Effector memory CD4-positive, alpha-beta T cell (primary cell): ENCODE measurements at regions not wholly inside any gene's neighbourhood (a gene's known extent, or its start where the extent isn't known, plus 50 kb on each side); places are given as distances from the start of the nearest gene placed in this dataset.
"Not testable (repeated sequence)": the region's sequence is repeated elsewhere in the genome, so short reads cannot be mapped to it uniquely, and the experiment has no call there.

Experiments used
- DNase-seq, 3 donors: peaks; one replicate each; pipeline ENCODE4 v3.0.0-alpha.2; 2020
- H3K27ac ChIP-seq: 2 replicates; pipeline ENCODE4 v1.7.0; 2013; ENCODE audit warnings: mild to moderate bottlenecking, low read length, moderate library complexity; ENCODE audit not compliant: insufficient read depth, poor library complexity, severe bottlenecking
- H3K27me3 ChIP-seq: replicated peaks from 2 replicates; pipeline ENCODE4 v1.7.0; 2013; ENCODE audit warnings: mild to moderate bottlenecking, low read length; ENCODE audit not compliant: insufficient read depth, control insufficient read depth, poor library complexity, severe bottlenecking
- H3K36me3 ChIP-seq: 2 replicates; pipeline ENCODE4 v1.7.0; 2013; ENCODE audit warnings: mild to moderate bottlenecking, low read length, moderate library complexity; ENCODE audit not compliant: control insufficient read depth, insufficient read depth
- H3K4me1 ChIP-seq: 2 replicates; pipeline ENCODE4 v1.7.0; 2013; ENCODE audit warnings: low read length, mild to moderate bottlenecking; ENCODE audit not compliant: control insufficient read depth, insufficient read depth, poor library complexity, severe bottlenecking
- H3K4me3 ChIP-seq: 2 replicates; pipeline ENCODE4 v1.7.0; 2013; ENCODE audit warnings: low read length, low read depth, mild to moderate bottlenecking; ENCODE audit not compliant: insufficient read depth, poor library complexity, severe bottlenecking
- H3K9me3 ChIP-seq: 2 replicates; pipeline ENCODE4 v1.7.0; 2013; ENCODE audit warnings: mild to moderate bottlenecking, low read length, moderate library complexity; ENCODE audit not compliant: control insufficient read depth

DNA sequence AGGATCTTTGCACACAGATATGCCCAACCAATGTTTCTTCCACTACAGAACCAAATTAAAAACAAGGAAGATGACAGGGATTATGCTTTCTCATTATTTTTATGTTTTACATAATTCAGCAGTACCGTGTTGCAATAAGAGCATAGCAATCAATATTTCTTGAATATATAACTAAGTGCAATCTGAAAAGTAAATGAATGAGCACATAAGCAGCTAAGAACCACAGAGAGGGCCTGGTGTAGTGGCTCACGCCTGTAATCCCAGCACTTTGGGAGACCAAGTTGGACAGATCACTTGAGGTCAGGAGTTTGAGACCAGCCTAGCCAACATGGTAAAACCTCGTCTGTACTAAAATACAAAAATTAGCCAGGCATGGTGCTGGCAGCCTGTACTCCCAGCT lies 423.7 kb downstream of the MRPL39 start:
- Histone ChIP-seq H3K4me3 (no peak overlapping the region), H3K36me3 (no peaks in the 10 kb centered on the region), H3K27me3 (no peaks in the 10 kb centered on the region), H3K4me1 (no peaks in the 10 kb centered on the region), H3K27ac (no peak overlapping the region), H3K9me3 (no peaks in the 10 kb centered on the region)
- no peak for DNase-seq

DNA sequence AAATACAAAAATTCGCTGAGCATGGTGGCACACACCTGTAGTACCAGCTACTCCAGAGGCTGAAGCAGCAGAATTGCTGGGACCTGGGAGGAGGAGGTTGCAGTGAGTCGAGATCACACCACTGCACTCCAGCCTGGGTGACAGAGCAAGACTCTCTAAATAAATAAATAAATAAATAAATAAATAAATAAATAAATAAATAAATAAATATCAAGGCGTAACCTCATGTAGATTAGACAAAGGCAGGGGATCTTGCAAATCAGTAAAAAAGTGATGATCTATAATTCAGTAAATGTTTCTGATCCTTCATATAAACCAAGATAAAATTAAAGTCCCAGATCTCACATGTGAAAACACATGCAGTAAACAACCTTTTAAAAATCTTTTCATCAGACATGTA lies 425.6 kb downstream of the MRPL39 start:
- H3K4me1 ChIP-seq, H3K36me3 ChIP-seq: not testable (repeated sequence)

DNA sequence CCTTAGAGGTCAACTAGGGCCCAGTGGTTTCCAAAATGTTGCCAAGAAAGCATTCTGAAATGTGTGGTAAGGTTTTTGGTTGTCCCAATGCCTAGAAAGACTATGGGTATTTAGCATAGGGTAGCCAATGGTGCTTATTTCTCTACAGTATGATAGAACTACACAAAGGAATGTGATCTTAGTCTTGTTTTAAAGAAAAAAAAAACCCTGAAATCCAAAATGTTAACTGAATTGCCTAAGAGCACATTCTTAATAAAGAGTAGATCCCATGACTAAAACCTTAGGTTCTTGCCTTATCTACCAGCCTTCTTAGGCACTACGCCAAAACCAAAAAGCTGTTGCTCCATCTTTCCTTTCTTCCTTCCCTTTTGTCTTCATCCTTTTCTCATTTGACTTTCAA lies 428.2 kb downstream of the MRPL39 start:
- no peak overlapping the region for H3K27ac ChIP-seq
- H3K4me3 ChIP-seq, result no peak overlapping the region
- H3K4me1 ChIP-seq, result no peaks in the 10 kb centered on the region
- H3K9me3 ChIP-seq, result no peaks in the 10 kb centered on the region
- no peaks in the 10 kb centered on the region for H3K27me3 ChIP-seq
- DNase-seq, result no peak
- no peaks in the 10 kb centered on the region for H3K36me3 ChIP-seq

More for the DNA sequence above, 425.6 kb downstream of the MRPL39 start:
- DNase-seq, H3K27me3 ChIP-seq, H3K27ac ChIP-seq, H3K4me3 ChIP-seq, H3K9me3 ChIP-seq: not testable (repeated sequence)

DNA sequence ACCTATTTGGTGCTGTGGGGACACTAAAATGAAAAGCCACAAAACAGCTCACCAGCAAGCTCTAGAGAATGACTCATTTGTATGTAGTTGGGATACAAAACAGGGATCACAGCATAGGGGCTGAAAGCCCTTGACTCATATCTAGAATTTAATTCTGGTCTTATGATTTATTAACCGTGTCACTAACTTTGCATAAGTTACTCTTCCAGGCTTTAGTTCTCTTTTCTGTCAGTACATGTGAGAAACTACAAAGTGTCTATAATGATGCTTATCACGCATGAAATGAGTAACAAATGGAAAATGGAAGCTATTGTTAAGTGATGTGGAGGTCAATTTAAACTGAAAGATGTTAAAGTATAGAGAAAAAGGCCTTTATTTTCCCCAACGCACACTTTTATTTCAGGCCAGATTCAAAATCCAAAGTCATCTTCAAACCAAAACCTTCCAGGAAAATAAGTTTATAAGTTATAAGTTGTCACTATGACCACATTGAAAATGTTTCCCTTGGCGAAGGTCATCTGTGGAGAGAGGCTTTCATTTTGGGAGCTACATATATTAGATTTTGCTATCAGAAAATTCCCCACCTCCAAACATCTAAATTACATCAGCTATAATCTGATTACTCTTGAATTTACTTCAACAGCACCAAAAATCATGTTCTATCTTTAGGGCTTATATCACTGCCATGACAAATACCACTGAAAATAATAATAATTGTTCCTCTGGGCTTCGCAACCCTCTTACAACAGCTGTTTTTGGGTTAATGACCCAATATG lies 430.5 kb downstream of the MRPL39 start:
- Histone ChIP-seq H3K27me3 (no peaks in the 10 kb centered on the region), H3K4me1 (no peaks in the 10 kb centered on the region), H3K9me3 (no peaks in the 10 kb centered on the region), H3K4me3 (no peak overlapping the region), H3K27ac (no peak overlapping the region), H3K36me3 (no peaks in the 10 kb centered on the region)
- DNase-seq, result no peak

DNA sequence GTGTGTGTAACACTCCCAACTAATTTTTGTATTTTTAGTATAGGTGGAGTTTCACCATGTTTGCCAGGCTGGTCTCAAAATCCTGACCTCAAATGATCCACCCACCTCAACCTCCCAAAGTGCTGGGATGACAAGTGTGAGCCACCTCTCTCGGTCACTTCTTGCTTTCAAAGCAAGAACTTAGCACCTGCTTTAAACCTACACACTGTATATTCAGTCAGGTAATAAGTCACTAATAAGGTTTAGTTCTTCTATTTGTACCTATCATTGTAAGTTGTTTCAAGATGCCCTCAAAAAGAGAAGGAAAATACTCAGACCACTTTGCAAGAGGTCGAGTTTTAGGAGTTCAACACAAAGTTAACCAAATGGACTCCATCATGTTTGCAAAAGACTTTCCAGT lies 431.3 kb downstream of the MRPL39 start:
- no peaks in the 10 kb centered on the region for H3K27me3 ChIP-seq
- DNase-seq, result no peak
- no peak overlapping the region for H3K27ac ChIP-seq
- H3K4me3 ChIP-seq, result no peak overlapping the region
- H3K36me3 ChIP-seq, result no peaks in the 10 kb centered on the region
- no peaks in the 10 kb centered on the region for H3K9me3 ChIP-seq
- no peaks in the 10 kb centered on the region for H3K4me1 ChIP-seq

DNA sequence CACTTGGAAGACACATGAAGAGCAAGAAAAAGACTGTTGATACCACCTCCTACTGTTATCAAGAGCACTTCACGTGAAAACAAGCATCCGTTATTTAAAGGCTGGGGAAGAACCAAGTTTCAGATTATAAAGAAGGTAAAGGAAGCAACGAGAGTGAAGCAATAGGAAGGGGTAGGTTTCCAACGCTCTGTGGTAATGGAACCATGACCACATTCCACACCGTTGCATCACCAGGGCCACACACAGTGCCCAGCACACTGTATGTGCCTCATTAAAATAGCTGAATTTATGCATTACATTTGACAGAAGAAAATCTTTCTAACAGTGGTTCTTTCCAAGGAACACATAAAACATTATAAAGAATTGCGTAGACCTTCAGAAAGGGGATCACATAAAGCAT lies 435.8 kb downstream of the MRPL39 start:
- Histone ChIP-seq H3K36me3 (no peaks in the 10 kb centered on the region), H3K4me1 (no peaks in the 10 kb centered on the region), H3K27me3 (no peaks in the 10 kb centered on the region), H3K4me3 (no peak overlapping the region), H3K27ac (no peak overlapping the region), H3K9me3 (no peaks in the 10 kb centered on the region)
- DNase-seq, result no peak

DNA sequence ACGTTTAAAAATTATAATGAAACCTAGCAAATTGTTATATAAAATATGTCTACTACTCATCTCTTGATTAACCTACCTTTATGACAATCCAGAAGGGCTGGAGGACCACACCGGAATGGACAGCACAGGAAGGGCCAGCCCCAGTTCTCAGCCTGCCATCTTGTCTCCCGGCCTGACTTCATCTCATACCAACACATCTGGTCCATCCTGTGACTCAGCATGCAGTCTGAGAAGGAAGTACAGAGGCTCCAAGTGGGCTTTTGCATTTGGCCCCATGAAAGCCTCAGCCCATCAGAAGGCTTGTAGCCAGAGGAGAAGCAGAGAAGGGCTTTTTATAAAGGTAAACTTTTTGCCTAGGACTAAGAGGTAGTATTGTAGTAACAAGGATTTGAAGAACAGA lies 436.6 kb downstream of the MRPL39 start:
- no peak overlapping the region for H3K27ac ChIP-seq
- no peaks in the 10 kb centered on the region for H3K9me3 ChIP-seq
- H3K4me1 ChIP-seq, result no peaks in the 10 kb centered on the region
- no peaks in the 10 kb centered on the region for H3K27me3 ChIP-seq
- no peak overlapping the region for H3K4me3 ChIP-seq
- H3K36me3 ChIP-seq, result no peaks in the 10 kb centered on the region
- no peak for DNase-seq

DNA sequence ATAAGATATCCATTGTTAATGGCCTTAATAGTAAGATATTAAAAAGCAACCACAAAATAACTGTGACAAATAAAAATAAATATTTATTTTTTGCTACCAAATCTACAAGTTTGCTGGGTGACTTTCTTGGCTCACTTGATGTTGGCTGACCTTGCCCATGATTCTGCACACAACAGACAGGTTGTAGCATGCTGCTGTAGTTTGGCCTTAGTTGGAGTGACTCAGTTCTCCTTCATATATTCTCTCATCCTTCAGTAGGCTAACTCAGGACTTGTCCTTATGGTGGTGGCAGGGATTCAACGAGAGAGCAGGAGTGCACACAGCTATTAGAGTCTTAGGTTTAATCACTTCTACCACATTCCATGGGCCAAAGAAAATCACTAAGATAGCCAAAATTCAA lies 437.9 kb downstream of the MRPL39 start:
- no peak overlapping the region for H3K27ac ChIP-seq
- H3K36me3 ChIP-seq, result no peaks in the 10 kb centered on the region
- H3K4me1 ChIP-seq, result no peaks in the 10 kb centered on the region
- H3K27me3 ChIP-seq, result no peaks in the 10 kb centered on the region
- no peak overlapping the region for H3K4me3 ChIP-seq
- H3K9me3 ChIP-seq, result no peaks in the 10 kb centered on the region
- no peak for DNase-seq

DNA sequence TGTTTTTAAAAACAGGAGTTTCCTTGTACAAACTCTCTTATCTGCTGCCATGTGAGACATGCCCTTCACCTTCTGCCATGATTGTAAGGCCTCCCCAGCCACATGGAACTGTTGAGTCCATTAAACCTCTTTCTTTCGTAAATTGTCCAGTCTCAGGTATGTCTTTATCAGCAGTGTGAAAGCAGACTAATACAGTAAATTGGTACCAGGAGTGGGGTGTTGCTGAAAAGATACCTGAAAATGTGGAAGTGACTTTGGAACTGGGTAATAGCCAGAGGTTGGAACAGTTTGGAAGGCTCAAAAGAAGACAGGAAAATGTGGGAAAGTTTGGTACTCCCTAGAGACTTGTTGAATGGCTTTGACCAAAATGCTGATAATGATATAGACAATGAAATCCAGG lies 440.4 kb downstream of the MRPL39 start:
- not testable (repeated sequence) for H3K9me3 ChIP-seq, H3K27me3 ChIP-seq, H3K4me3 ChIP-seq, H3K36me3 ChIP-seq, H3K4me1 ChIP-seq, H3K27ac ChIP-seq, DNase-seq

DNA sequence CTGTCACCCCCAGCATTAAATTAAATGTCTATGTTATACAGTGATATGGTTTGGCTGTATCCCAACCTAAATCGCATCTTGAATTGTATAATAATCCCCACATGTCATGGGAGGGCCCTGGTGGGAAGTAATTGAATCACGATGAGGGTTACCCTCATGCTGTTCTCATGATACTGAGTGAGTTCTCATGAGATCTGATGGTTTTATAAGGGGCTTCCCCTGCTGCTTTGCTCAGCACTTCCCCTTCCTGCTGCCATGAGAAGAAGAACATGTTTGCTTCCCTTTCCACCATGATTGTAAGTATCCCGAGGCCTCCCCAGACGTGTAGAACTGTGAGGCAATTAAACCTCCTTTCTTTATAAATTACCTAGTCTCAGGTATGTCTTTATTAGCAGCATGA lies 445.7 kb downstream of the MRPL39 start:
- no peak for DNase-seq
- H3K9me3 ChIP-seq, result no peaks in the 10 kb centered on the region
- H3K27ac ChIP-seq, result no peak overlapping the region
- H3K27me3 ChIP-seq, result no peaks in the 10 kb centered on the region
- H3K4me3 ChIP-seq, result no peak overlapping the region
- H3K4me1 ChIP-seq, result no peaks in the 10 kb centered on the region
- no peaks in the 10 kb centered on the region for H3K36me3 ChIP-seq
